ENCODE measurements at regions not wholly inside any gene's neighbourhood (a gene's known extent, or its start where the extent isn't known, plus 50 kb on each side); places are given as distances from the start of the nearest gene placed in this dataset.
A peak's percentile ranks its signal among the peaks of the same experiment; 100 is the strongest.
"Not testable (repeated sequence)": the region's sequence is repeated elsewhere in the genome, so short reads cannot be mapped to it uniquely, and the experiment has no call there.

DNA sequence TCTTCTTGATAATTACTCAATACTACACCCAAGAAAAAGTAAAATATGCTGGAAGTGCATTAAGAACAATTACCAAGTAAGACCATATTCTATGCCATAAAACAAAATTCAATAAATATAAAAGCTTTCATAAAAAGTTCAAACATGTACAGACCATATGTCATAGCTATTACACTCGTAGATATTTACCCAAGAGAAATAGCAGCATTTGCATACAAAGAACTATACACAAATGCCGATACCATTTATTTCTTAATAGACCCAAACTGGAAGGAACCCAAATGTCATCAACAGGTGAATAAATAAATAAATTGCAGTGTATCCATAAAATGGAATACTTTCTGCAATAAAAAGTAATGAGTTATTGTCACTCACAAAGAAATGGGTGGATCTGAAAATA is 78.3 kb upstream of the SLC16A7 start:
- FAIRE-seq, result no peak
- DNase-seq (ENCODE audit: insufficient read length, low spot score), result no peak
- no peak for TF ChIP-seq POLR2A (IDR thresholded peaks at IDR 0.05; ENCODE audit: low read depth, low read length)

DNA sequence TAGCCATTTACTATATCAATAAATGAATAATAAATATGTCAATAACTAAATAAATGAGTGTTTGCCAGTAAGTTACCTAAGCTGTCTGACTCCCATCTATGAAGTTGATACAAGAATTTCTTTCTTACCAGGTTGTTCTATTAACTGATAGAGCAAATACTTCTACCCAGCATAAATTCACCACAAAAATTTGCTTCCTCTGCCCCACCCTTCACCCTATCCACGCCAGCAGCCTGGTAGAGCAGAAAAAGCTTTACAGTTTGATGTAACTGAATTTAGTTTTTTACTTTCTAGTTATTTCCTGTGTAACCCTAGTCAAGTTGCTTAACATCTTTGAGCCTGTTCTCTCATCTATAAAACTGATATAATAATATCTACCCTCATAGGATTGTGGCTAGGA is 94.9 kb upstream of the SLC16A7 start:
- no peak for TF ChIP-seq POLR2A (IDR thresholded peaks at IDR 0.05; ENCODE audit: low read depth, low read length)
- FAIRE-seq, result no peak
- DNase-seq (ENCODE audit: insufficient read length, low spot score), result no peak

DNA sequence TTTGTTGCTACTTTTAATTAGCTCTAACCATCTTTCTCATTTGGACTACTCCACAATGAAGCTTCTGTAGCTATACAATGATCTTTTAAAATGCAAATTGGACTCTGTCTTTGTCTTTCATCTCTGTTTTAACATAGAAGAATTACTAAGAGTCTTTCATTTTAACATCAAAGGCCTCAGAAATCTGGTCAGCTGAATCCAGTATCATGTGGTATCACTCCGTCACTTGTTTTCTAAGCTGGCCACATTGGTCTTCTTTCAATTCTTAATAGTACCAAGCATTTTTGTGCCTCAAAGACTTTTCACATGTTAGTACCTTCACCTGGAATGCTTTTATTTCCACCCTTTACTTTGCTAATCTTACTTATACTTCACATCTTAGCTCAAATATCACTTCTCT is 95.5 kb upstream of the SLC16A7 start:
- no peak for FAIRE-seq
- no peak for DNase-seq (ENCODE audit: insufficient read length, low spot score)
- TF ChIP-seq POLR2A (IDR thresholded peaks at IDR 0.05; ENCODE audit: low read depth, low read length), result no peak

DNA sequence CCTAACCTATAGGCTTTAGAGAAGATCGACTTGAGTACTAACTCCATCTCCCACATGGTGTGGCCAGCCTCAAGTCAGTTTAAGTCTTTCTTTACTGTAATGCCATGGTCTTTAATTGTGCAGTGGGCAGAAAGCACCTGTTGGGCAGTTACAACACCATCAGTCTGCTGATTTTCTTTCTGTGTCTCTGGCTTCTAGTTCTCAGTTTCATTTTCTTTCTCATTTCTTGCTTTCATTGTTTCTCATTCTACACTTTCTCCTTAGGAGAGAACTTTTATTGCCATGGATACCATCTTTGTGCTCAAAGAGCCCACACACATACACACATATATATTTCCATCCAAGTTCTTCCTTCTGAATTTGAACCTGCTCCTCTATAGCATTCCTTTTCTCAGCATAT is 96.1 kb upstream of the SLC16A7 start:
- no peak for TF ChIP-seq POLR2A (IDR thresholded peaks at IDR 0.05; ENCODE audit: low read depth, low read length)
- DNase-seq (ENCODE audit: insufficient read length, low spot score), result no peak
- no peak for FAIRE-seq

DNA sequence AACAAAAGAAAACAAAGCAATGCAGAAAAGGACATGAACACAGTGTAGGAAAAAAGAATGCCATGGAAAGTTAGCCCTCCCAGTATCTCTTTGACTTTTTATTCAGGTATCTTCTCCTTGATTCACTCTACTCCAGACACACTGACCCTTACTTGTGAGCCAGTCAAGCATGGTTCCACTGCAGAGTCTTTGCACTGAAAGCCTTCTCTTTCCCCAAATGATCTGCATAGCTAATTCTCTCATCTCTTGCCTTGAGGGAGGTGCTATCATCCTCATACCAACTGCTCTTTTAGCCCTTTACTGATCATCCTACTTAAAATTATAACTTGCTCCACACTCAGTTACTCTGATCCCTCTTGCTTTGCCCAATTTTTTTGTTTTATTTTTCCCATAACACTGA is 101.2 kb upstream of the SLC16A7 start:
- no peak for TF ChIP-seq POLR2A (IDR thresholded peaks at IDR 0.05; ENCODE audit: low read depth, low read length)
- FAIRE-seq (no peak), DNase-seq (ENCODE audit: insufficient read length, low spot score) (no peak)

DNA sequence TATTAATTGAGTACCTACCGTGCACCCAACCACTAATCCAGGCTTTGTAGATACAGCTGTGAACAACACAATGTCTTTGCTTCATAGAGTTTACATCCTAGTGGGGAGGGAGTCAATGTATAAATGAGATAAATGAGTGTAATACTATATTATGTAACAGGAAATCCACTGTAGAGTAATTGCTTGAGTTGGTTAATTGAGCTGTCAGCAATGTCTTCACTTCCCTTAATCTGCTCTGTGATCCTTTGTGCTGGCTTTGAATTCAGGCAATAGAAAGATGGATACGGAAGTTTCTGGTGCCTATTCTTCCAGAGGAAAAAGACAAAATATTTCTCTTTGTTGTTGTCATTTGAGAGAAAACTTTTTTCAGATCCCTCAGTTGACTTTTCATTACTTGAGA is 104.0 kb upstream of the SLC16A7 start:
- no peak for DNase-seq (ENCODE audit: insufficient read length, low spot score)
- TF ChIP-seq POLR2A (IDR thresholded peaks at IDR 0.05; ENCODE audit: low read depth, low read length), result no peak
- no peak for FAIRE-seq

DNA sequence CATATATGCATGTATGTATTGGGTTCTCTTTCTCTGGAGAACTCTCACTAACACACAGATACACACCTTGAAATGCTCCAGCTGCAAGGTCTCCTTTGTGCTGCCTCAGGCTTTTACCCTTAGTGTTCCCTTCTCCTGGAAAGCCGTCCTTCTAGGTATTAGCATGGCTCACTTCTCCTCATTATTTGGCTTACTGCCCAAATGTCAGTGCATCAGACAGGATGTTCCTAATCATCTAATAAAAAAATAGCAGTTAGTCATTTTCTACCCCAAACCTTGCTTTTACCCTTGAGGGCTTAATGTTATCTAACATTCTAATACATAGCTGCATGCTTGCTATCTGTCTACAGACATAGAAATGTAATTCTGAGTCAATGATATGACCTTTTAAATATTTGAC is 109.0 kb upstream of the SLC16A7 start:
- DNase-seq (ENCODE audit: insufficient read length, low spot score), result no peak
- no peak for FAIRE-seq
- TF ChIP-seq POLR2A (IDR thresholded peaks at IDR 0.05; ENCODE audit: low read depth, low read length), result no peak

DNA sequence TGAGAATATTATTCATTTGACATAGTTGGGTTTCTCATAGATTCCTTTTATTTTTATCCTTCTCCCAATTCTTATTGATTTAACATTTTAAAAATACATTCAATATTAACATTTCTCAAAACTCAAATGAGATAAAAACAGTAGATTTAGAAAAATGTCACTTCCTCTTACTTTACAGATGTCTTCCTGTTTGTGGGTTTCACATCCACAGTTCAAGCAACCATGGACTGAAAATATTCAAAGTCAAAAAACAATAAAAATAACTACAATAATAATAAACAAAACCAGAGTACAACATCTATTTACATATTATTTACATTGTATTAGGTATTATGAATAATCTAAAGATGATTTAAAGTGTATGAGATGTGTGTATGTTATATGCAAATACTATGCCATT is 111.3 kb upstream of the SLC16A7 start:
- DNase-seq (ENCODE audit: insufficient read length, low spot score) (no peak), FAIRE-seq (no peak)
- no peak for TF ChIP-seq POLR2A (IDR thresholded peaks at IDR 0.05; ENCODE audit: low read depth, low read length)

DNA sequence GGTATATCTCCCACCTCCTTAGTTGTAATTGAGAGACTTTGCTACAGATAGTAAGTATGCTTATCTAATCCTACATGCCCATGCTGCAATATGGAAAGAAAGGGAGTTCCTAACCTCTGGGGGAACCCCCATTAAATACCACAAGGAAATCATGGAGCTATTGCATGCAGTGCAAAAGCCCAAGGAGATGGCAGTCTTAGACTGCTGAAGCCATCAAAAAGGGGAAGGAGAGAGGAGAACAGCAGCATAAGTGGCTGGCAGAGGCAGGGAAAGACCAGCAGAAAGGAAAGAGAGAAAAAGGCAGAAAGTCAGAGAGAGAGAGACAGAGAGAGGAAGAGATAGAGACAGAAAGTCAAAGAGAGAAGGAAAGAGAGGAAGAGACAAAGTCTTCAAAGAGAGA is 121.6 kb upstream of the SLC16A7 start:
- DNase-seq (ENCODE audit: insufficient read length, low spot score); FAIRE-seq: not testable (repeated sequence)

DNA sequence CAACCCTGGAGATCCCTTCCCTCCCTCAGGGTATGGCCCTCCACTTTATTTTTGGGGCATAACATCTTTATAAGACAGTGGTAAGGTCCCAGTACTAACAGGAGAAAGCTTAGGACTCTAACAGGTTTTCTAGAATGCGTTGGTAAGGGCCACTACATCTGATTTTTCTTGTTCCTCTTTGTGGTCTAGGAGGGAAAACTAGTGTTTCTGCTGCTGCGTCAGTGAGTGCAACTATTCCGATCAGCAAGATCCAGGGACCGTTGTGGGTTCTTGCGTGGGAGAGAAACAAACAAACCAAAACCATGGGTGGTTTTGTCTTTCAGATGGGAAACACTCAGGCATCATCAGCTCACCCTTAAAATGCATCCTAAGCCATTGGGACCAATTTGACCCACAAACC is 123.6 kb upstream of the SLC16A7 start:
- TF ChIP-seq POLR2A (IDR thresholded peaks at IDR 0.05; ENCODE audit: low read depth, low read length), result no peak
- FAIRE-seq, result no peak
- DNase-seq (ENCODE audit: insufficient read length, low spot score), result no peak

DNA sequence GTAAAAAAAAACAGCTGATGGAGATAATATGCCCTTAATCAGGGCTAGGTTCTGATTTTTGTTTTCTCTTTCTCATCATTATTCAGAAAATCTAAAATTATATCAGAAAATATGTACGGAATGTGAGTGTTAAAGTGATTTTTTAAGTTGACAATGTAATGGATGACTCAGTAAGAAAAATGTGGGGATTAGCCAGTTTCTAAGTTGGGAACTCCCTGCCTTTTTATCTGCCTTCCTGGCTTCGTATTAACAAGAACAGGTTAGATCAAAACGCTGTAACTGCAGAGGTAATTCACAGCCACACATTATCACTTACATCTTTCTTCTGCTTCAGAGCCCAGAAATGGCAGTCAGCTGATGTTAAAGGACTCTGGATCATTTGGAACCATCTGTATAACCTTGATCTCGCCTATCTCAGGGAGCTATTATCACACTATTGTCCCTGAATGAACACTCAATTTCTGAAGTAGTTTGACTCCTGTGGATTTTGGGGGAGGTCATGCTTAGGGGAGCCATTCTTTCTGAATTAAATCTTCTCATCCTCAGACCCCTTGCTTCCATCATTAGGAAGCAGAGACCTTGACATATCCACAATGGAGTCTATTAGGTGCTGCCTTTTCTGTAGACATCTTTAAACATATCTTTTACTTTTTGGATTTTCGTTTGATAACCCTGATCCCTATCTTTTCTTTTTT is 135.7 kb upstream of the SLC16A7 start:
- TF ChIP-seq POLR2A (IDR thresholded peaks at IDR 0.05; ENCODE audit: low read depth, low read length), result no peak
- DNase-seq (ENCODE audit: insufficient read length, low spot score) (no peak), FAIRE-seq (peak; percentile 83)

DNA sequence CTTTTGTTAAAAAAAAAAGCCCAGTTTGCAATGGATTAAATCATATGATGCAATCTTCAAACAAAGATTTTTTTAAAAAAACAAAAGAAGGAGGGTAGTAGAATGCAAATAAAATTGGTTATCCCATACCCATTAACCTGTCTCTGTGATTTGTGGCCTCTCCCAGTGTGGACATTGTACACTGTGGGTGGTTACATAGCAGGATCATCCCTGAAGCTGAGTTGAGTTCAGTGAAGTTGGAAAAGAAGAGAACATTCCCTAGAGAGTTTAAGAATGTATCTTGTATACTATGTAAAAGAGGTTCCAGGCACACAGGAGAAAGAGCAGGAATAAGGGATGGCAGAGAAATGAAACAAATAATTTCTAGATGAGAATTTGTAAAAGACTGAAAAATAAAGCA is 142.4 kb upstream of the SLC16A7 start:
- no peak for DNase-seq (ENCODE audit: insufficient read length, low spot score)
- no peak for TF ChIP-seq POLR2A (IDR thresholded peaks at IDR 0.05; ENCODE audit: low read depth, low read length)
- FAIRE-seq, result no peak

DNA sequence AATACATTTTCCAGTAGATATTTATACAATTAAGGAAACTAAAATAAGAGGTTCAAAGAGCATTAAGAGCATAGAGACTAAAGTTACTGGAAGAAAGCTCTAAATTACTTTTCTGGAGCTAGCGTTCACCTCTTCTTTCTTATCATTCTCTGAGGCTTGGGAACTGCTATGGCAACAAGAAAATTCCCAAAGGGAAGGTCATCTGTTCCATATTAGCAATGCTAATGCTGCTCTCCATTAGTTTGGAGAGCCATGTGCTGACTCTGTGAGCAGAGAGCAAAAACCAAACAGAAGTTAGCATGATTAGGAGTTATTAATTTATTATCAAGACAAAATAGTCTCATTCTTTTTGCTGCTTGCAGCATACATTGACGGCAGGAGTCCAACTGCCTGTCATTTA is 143.1 kb upstream of the SLC16A7 start:
- DNase-seq (ENCODE audit: insufficient read length, low spot score), result no peak
- FAIRE-seq, result no peak
- no peak for TF ChIP-seq POLR2A (IDR thresholded peaks at IDR 0.05; ENCODE audit: low read depth, low read length)

DNA sequence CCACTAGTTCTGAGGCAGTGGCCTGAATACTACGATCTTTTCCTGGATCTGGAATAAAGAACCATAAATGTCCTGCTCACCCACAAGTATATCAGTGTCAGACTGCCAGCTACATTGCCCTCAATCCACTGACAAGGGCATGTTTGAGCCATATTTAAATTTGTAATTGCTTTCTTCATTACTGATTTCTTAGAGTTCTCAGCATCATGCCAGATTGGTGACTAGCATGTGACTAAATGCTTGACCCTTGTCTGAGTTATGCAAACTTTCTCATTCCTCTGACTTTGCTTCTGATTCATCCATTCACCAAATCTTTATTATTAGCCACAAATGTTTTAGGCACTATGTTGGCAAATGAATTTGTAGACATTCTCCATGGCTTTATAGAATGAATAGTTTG is 143.6 kb upstream of the SLC16A7 start:
- TF ChIP-seq POLR2A (IDR thresholded peaks at IDR 0.05; ENCODE audit: low read depth, low read length), result no peak
- DNase-seq (ENCODE audit: insufficient read length, low spot score) (no peak), FAIRE-seq (peak; percentile 89)

DNA sequence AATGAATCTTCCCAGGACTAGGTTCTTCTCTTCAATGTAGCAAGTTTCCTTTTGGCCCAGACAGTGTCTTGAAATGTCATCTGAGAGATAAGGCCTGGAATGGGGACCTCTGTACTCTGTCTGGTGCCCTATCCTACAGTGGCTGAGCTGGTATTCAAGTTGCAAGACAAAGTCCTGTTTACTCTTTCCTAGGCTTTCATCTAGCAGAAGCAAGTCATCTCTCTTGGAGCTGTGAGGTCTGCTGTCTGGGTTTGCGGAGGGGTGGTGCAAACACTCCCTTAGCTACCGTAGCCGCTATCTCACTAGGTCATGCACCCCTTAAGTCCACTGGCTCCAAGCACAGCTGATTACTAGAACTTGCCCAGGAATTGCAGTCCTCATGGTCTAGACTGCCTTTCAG is 149.7 kb upstream of the SLC16A7 start:
- FAIRE-seq (no peak), DNase-seq (ENCODE audit: insufficient read length, low spot score) (no peak)
- no peak for TF ChIP-seq POLR2A (IDR thresholded peaks at IDR 0.05; ENCODE audit: low read depth, low read length)

DNA sequence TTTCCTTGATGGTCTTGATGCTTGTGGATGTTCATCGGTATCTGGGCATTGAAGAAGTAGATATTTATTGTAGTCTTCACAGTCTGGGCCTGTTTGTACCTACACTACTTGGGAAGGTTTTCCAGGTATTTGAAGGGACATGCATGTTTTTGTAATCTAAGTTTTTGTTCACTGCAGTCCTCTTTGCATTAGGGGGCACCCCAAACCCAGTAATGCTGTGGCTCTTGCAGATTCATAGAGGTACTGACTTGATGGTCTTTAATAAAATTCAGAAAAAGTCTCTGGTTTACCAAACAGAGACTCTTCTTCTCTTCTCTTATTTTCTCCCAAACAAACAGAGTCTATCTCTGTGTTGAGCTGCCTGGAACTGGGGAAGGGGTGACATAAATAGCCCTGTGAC is 150.9 kb upstream of the SLC16A7 start:
- TF ChIP-seq POLR2A (IDR thresholded peaks at IDR 0.05; ENCODE audit: low read depth, low read length), result no peak
- FAIRE-seq (no peak), DNase-seq (ENCODE audit: insufficient read length, low spot score) (no peak)

Data from H54 (cell line).